Keratinocyte (primary cell): ENCODE measurements at regions not wholly inside any gene's neighbourhood (a gene's known extent, or its start where the extent isn't known, plus 50 kb on each side); places are given as distances from the start of the nearest gene placed in this dataset.

Experiments used
- EZH2 ChIP-seq: IDR thresholded peaks from one replicate; pipeline ENCODE4 v1.6.1; 2012; ENCODE audit warnings: inconsistent platforms, mild to moderate bottlenecking, low read length, moderate library complexity
- TF ChIP-seq, protein P1 (sequence below), 3 experiments: IDR thresholded peaks in 1 of 3; conservative IDR thresholded peaks in 1 of 3; optimal IDR thresholded peaks in 1 of 3; 2 replicates in 2 of 3; 3 replicates in 1 of 3; pipeline versions ENCODE3 to v1.5.1; 2011; ENCODE audit warnings: low read length in 3 of 3, mild to moderate bottlenecking in 3 of 3, moderate library complexity in 2 of 3, control low read depth in 1 of 3, inconsistent platforms in 1 of 3; ENCODE audit not compliant: insufficient read depth in 2 of 3; ENCODE audit errors: extremely low read depth in 1 of 3

DNA sequence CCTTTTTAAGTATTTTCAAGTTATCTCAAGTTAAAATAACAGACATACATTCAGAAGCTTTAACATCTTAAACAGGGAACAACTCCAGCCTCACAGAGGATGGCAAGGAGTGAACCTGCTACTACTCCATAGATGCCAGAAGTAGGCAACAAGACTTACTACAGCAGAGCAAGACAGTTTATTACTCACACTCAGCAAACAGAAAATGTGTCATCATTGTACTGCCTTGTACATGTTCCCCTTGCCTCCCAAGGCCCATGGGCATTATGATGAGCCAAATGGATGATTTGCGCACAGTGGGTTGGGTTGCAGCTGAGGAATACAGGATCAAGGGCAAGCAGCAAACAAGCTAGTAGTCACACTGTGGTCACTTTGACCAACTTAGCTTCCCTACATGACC, 80.6 kb upstream of the VRK2 start:
- TF ChIP-seq, protein P1, sequence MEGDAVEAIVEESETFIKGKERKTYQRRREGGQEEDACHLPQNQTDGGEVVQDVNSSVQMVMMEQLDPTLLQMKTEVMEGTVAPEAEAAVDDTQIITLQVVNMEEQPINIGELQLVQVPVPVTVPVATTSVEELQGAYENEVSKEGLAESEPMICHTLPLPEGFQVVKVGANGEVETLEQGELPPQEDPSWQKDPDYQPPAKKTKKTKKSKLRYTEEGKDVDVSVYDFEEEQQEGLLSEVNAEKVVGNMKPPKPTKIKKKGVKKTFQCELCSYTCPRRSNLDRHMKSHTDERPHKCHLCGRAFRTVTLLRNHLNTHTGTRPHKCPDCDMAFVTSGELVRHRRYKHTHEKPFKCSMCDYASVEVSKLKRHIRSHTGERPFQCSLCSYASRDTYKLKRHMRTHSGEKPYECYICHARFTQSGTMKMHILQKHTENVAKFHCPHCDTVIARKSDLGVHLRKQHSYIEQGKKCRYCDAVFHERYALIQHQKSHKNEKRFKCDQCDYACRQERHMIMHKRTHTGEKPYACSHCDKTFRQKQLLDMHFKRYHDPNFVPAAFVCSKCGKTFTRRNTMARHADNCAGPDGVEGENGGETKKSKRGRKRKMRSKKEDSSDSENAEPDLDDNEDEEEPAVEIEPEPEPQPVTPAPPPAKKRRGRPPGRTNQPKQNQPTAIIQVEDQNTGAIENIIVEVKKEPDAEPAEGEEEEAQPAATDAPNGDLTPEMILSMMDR (optimal IDR thresholded peaks at IDR 0.05 in 1 of 3, IDR thresholded peaks at IDR 0.05 in 1 of 3, conservative IDR thresholded peaks at IDR 0.05 in 1 of 3; ENCODE audit: extremely low read depth in 1 of 3, insufficient read depth in 2 of 3, low read length in 3 of 3): no peak
- TF ChIP-seq EZH2: no peak
